Liver (tissue), 3 donors: ENCODE measurements at regions not wholly inside any gene's neighbourhood (a gene's known extent, or its start where the extent isn't known, plus 50 kb on each side); places are given as distances from the start of the nearest gene placed in this dataset.

ENCODE experiments used
- JUND ChIP-seq, 2 donors: IDR thresholded peaks; 2 replicates each; pipeline ENCODE4 v1.6.1; 2016; ENCODE audit warnings: antibody characterized with exemption in 2 of 2
- TF ChIP-seq, protein P1 (sequence below): fragments of 150-350 bp; IDR thresholded peaks from 2 replicates; pipeline ENCODE4 v1.5.1; 2017; ENCODE audit warnings: improper control_type of control experiment, low read depth, low read length; ENCODE audit not compliant: missing input control
- donor health status: healthy.
- donor health status: healthy.

DNA sequence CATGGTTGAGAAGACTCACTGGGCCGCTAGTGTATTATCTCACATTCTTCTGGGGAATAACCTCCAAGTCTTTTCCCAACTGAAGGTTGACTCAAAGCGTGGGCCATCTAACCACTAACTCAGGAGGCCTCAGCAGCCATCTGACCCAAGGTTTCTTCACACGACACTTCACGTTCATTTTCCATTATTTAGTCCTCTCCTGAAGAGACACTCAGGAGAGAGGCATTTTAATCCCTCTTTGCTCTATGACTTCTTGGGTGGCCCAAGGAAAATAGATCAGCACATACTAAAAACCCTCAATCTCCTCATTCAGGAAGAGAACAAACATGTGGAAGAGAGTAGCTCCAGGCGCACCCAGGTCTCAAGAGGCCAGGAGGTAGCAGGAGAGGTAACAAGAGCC is 252.8 kb upstream of the FOXF1 start:
- TF ChIP-seq, protein P1, sequence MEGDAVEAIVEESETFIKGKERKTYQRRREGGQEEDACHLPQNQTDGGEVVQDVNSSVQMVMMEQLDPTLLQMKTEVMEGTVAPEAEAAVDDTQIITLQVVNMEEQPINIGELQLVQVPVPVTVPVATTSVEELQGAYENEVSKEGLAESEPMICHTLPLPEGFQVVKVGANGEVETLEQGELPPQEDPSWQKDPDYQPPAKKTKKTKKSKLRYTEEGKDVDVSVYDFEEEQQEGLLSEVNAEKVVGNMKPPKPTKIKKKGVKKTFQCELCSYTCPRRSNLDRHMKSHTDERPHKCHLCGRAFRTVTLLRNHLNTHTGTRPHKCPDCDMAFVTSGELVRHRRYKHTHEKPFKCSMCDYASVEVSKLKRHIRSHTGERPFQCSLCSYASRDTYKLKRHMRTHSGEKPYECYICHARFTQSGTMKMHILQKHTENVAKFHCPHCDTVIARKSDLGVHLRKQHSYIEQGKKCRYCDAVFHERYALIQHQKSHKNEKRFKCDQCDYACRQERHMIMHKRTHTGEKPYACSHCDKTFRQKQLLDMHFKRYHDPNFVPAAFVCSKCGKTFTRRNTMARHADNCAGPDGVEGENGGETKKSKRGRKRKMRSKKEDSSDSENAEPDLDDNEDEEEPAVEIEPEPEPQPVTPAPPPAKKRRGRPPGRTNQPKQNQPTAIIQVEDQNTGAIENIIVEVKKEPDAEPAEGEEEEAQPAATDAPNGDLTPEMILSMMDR: no peak
- TF ChIP-seq JUND (IDR thresholded peaks at IDR 0.05): no peak
